HCT116 (cell line): ENCODE measurements at regions not wholly inside any gene's neighbourhood (a gene's known extent, or its start where the extent isn't known, plus 50 kb on each side); places are given as distances from the start of the nearest gene placed in this dataset.

Experiments used
- ATAC-seq: fragments of 200-7000 bp; cut with Tn5 transposase; 2 replicates; pipeline ENCODE4 v1.9.1; 2020; ENCODE audit warnings: mild to moderate bottlenecking, moderate library complexity
- BruUV-seq: library from RNA; stranded (reverse); fragments of 400-500 nt; replicated peaks from 2 replicates; lab custom pipeline; 2021; lab: Mats Ljungman, UMichigan
- CTCF ChIA-PET: fragments of 300-600 bp; sonication (Branson Sonifier 250); formaldehyde crosslinking; loops from one replicate; lab custom pipeline; 2021; ENCODE audit warnings: antibody characterized with exemption; lab: Charles Lee
- POLR2A ChIA-PET: fragments of 300-600, 350-600 bp; sonication (Branson Sonifier 250); formaldehyde crosslinking; loops from one replicate; lab custom pipeline; 2021; ENCODE audit warnings: antibody characterized with exemption; lab: Charles Lee
- RAD21 ChIA-PET, 2 experiments: fragments of 300-600 bp; sonication (Branson Sonifier 250); formaldehyde crosslinking; loops; one replicate each; lab custom pipeline; 2023; ENCODE audit warnings: low total read pairs in 2 of 2; ENCODE audit not compliant: uncharacterized antibody in 2 of 2, unreplicated experiment in 2 of 2, low non-redundant PET in 1 of 2; lab: Charles Lee
- DNase-seq: peaks from one replicate; pipeline ENCODE4 v3.0.0-alpha.2; 2010; ENCODE audit warnings: low read depth, low spot score
- H2AFZ ChIP-seq: fragments of 200-600 bp; shearing (Covaris generic), sonication (generic); 2 replicates; pipeline ENCODE4 v1.6.1; 2017; ENCODE audit warnings: low read depth, mixed run types, mixed read lengths, antibody characterized with exemption, low read length; ENCODE audit not compliant: poor library complexity, severe bottlenecking
- H3K27ac ChIP-seq: 2 replicates; pipeline ENCODE4 v1.5.1; 2012; ENCODE audit warnings: low read depth, low read length
- H3K27me3 ChIP-seq: fragments of 200-600 bp; sonication (generic); 2 replicates; pipeline ENCODE4 v1.6.1; 2016; ENCODE audit warnings: mixed run types, low read length, mixed read lengths; ENCODE audit not compliant: insufficient read depth
- H3K36me3 ChIP-seq, 2 experiments: fragments of 200-500 bp in 1 of 2; fragments of 200-600 bp in 1 of 2; sonication (Bioruptor generic) in 1 of 2; sonication (generic) in 1 of 2; 2 replicates each; pipeline versions ENCODE4 v1.5.1 to v1.6.1; 2014 to 2016; ENCODE audit warnings: low read length in 2 of 2, inconsistent platforms in 1 of 2, mixed read lengths in 1 of 2, mixed run types in 1 of 2; ENCODE audit not compliant: insufficient read depth in 2 of 2, control insufficient read depth in 1 of 2
- H3K4me1 ChIP-seq, 2 experiments: fragments of 200-600 bp in 1 of 2; sonication (generic) in 1 of 2; 2 replicates each; pipeline versions ENCODE4 v1.5.1 to v1.6.1; 2012 to 2017; ENCODE audit warnings: low read length in 2 of 2, inconsistent platforms in 1 of 2, mild to moderate bottlenecking in 1 of 2, mixed read lengths in 1 of 2, mixed run types in 1 of 2, moderate library complexity in 1 of 2; ENCODE audit not compliant: insufficient read depth in 2 of 2, control insufficient read depth in 1 of 2
- H3K4me2 ChIP-seq: fragments of 200-600 bp; sonication (generic); 2 replicates; pipeline ENCODE4 v1.6.1; 2017; ENCODE audit warnings: mixed run types, low read length, mixed read lengths
- H3K4me3 ChIP-seq, 2 experiments: fragments of 200-600 bp in 1 of 2; sonication (generic) in 1 of 2; replicated peaks in 1 of 2; 2 replicates each; pipeline ENCODE4 v1.5.1; 2011 to 2016; ENCODE audit warnings: low read length in 2 of 2, control low read depth in 1 of 2, low read depth in 1 of 2, mild to moderate bottlenecking in 1 of 2, mixed read lengths in 1 of 2, mixed run types in 1 of 2
- H3K79me2 ChIP-seq: fragments of 200-600 bp; sonication (generic); 2 replicates; pipeline ENCODE4 v1.6.1; 2017; ENCODE audit warnings: mild to moderate bottlenecking, mixed run types, low read length, moderate library complexity, mixed read lengths; ENCODE audit not compliant: insufficient read depth
- H3K9ac ChIP-seq: fragments of 200-600 bp; sonication (generic); 2 replicates; pipeline ENCODE4 v1.6.1; 2016; ENCODE audit warnings: low read length, mixed read lengths
- H3K9me2 ChIP-seq: fragments of 200-600 bp; sonication (generic), shearing (Covaris generic); 2 replicates; pipeline ENCODE4 v1.6.1; 2017; ENCODE audit warnings: mixed run types, mild to moderate bottlenecking, moderate library complexity; ENCODE audit not compliant: insufficient read depth
- H3K9me3 ChIP-seq, 2 experiments: fragments of 200-500 bp in 1 of 2; fragments of 200-600 bp in 1 of 2; sonication (Bioruptor generic) in 1 of 2; sonication (generic) in 1 of 2; 2 replicates each; pipeline ENCODE4 v1.6.1; 2014 to 2017; ENCODE audit warnings: low read length in 2 of 2, mixed read lengths in 2 of 2, inconsistent platforms in 1 of 2, low read depth in 1 of 2, mild to moderate bottlenecking in 1 of 2, mixed run types in 1 of 2, moderate library complexity in 1 of 2; ENCODE audit not compliant: control insufficient read depth in 1 of 2, insufficient read depth in 1 of 2
- H4K20me1 ChIP-seq: fragments of 200-600 bp; sonication (generic), shearing (Covaris generic); 2 replicates; pipeline ENCODE4 v1.6.1; 2017; ENCODE audit warnings: mixed run types, mild to moderate bottlenecking, moderate library complexity; ENCODE audit not compliant: insufficient read depth
- CBX3 ChIP-seq: IDR thresholded peaks from 2 replicates; pipeline ENCODE4 v1.6.1; 2012; ENCODE audit warnings: low read depth
- CEBPB ChIP-seq: IDR thresholded peaks from 2 replicates; pipeline ENCODE4 v1.6.1; 2012; ENCODE audit warnings: low read depth
- EZH2 ChIP-seq: fragments of 200-600 bp; sonication (generic); IDR thresholded peaks from 2 replicates; pipeline ENCODE4 v1.6.1; 2017; ENCODE audit warnings: antibody characterized with exemption, mixed run types
- EZH2phosphoT487 ChIP-seq: fragments of 200-600 bp; IDR thresholded peaks from 2 replicates; pipeline ENCODE4 v1.6.1; 2018; ENCODE audit warnings: antibody characterized with exemption, borderline replicate concordance
- JUND ChIP-seq: IDR thresholded peaks from 2 replicates; pipeline ENCODE4 v1.6.1; 2012
- POLR2AphosphoS5 ChIP-seq: IDR thresholded peaks from 2 replicates; pipeline ENCODE4 v1.6.1; 2011; ENCODE audit warnings: mild to moderate bottlenecking, low read depth, low read length, moderate library complexity
- SIN3A ChIP-seq: IDR thresholded peaks from 2 replicates; pipeline ENCODE4 v1.6.1; 2012; ENCODE audit warnings: low read depth
- SRF ChIP-seq: IDR thresholded peaks from 2 replicates; pipeline ENCODE4 v1.6.1; 2012; ENCODE audit warnings: low read depth
- TCF7L2 ChIP-seq: IDR thresholded peaks from 2 replicates; pipeline ENCODE4 v1.7.0; 2011; ENCODE audit warnings: borderline replicate concordance, inconsistent platforms; ENCODE audit not compliant: insufficient read depth, insufficient read length; ENCODE audit errors: extremely low read depth
- ZNF274 ChIP-seq: fragments of 200-500 bp; sonication (Bioruptor generic); IDR thresholded peaks from 2 replicates; pipeline ENCODE4 v1.6.1; 2014; ENCODE audit warnings: mild to moderate bottlenecking, low read depth, low read length, inconsistent platforms
- intact Hi-C: fragments of 100-400 bp; cut with micrococcal nuclease; formaldehyde crosslinking; loops from 2 replicates; pipeline ENCODE4 v1.10.0; 2022
- TF ChIP-seq, protein P1 (sequence below): IDR thresholded peaks from 2 replicates; pipeline ENCODE4 v1.6.1; 2012
- TF ChIP-seq, protein P2 (sequence below): IDR thresholded peaks from 2 replicates; pipeline ENCODE4 v1.6.1; 2012; ENCODE audit warnings: low read depth
- TF ChIP-seq, protein P3 (sequence below): IDR thresholded peaks from 2 replicates; pipeline ENCODE4 v1.6.1; 2011; ENCODE audit warnings: mild to moderate bottlenecking, low read length, moderate library complexity; ENCODE audit not compliant: insufficient replicate concordance; ENCODE audit errors: extremely low read depth
- TF ChIP-seq, protein P4 (sequence below), 3 experiments: fragments of 200-600 bp in 1 of 3; sonication (generic) in 1 of 3; IDR thresholded peaks in 2 of 3; conservative IDR thresholded peaks in 1 of 3; 2 replicates each; pipeline ENCODE4 v1.5.1; 2012 to 2017; ENCODE audit warnings: low read depth in 2 of 3, low read length in 2 of 3, antibody characterized with exemption in 1 of 3, borderline replicate concordance in 1 of 3, control low read depth in 1 of 3, mild to moderate bottlenecking in 1 of 3, mixed read lengths in 1 of 3, mixed run types in 1 of 3, moderate library complexity in 1 of 3; ENCODE audit not compliant: insufficient read depth in 1 of 3

DNA sequence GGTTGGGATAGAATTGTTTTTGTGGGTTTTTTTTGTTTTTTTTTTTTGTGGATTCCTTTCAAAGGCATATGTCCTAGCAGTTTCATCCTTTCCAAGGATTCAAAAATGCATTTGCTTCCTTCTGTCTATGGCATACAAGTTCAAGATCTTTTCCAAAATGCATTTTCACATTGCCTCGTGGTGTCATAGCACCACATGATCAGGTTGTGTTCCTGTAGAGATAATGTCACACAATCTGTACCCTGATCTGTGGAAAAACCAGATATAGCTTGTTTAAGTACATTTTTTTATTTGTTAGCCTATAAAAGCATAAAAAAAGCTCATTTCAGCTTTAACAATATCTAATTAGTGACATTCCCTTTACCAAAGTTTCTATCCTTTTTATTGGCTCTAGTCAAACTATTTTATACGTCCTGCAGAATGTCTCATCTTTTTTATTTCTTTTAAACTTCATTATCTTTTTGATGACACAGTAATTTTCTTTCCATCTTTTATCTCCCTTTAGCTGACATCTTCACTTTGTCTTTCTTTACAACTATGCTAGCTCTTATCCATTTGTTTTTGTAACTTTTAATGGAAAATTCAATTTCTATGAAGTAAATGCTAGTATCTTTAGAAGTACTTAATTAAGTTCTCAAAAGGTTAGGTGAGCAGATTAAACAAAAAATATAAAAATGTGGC is 106.0 kb upstream of the NOVA1 start:
- no peaks in the 10 kb centered on the region for H3K36me3 ChIP-seq
- H3K9me3 ChIP-seq: peaks cover 5 to 15% of the 10 kb centered on the region in 2 experiments; a peak in 2 of 4 replicates
- no peak overlapping the region for H3K4me3 ChIP-seq
- no peak overlapping the region for H3K9ac ChIP-seq
- H4K20me1 ChIP-seq: no peaks in the 10 kb centered on the region
- no peak overlapping the region for H2AFZ ChIP-seq
- RAD21 ChIA-PET: no interaction called here
- intact Hi-C loops: no loop called here
- no peak overlapping the region for H3K4me2 ChIP-seq
- H3K27ac ChIP-seq: no peak overlapping the region
- ATAC-seq: no peak
- TF ChIP-seq JUND (no peak), EZH2phosphoT487 (no peak), CBX3 (no peak), CEBPB (no peak), ZNF274 (no peak), SRF (no peak), SIN3A (no peak), TCF7L2 (no peak), EZH2 (no peak), POLR2AphosphoS5 (no peak)
- TF ChIP-seq, protein P1, sequence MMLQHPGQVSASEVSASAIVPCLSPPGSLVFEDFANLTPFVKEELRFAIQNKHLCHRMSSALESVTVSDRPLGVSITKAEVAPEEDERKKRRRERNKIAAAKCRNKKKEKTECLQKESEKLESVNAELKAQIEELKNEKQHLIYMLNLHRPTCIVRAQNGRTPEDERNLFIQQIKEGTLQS: no peak
- TF ChIP-seq, protein P2, sequence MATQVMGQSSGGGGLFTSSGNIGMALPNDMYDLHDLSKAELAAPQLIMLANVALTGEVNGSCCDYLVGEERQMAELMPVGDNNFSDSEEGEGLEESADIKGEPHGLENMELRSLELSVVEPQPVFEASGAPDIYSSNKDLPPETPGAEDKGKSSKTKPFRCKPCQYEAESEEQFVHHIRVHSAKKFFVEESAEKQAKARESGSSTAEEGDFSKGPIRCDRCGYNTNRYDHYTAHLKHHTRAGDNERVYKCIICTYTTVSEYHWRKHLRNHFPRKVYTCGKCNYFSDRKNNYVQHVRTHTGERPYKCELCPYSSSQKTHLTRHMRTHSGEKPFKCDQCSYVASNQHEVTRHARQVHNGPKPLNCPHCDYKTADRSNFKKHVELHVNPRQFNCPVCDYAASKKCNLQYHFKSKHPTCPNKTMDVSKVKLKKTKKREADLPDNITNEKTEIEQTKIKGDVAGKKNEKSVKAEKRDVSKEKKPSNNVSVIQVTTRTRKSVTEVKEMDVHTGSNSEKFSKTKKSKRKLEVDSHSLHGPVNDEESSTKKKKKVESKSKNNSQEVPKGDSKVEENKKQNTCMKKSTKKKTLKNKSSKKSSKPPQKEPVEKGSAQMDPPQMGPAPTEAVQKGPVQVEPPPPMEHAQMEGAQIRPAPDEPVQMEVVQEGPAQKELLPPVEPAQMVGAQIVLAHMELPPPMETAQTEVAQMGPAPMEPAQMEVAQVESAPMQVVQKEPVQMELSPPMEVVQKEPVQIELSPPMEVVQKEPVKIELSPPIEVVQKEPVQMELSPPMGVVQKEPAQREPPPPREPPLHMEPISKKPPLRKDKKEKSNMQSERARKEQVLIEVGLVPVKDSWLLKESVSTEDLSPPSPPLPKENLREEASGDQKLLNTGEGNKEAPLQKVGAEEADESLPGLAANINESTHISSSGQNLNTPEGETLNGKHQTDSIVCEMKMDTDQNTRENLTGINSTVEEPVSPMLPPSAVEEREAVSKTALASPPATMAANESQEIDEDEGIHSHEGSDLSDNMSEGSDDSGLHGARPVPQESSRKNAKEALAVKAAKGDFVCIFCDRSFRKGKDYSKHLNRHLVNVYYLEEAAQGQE: no peak
- TF ChIP-seq, protein P3, sequence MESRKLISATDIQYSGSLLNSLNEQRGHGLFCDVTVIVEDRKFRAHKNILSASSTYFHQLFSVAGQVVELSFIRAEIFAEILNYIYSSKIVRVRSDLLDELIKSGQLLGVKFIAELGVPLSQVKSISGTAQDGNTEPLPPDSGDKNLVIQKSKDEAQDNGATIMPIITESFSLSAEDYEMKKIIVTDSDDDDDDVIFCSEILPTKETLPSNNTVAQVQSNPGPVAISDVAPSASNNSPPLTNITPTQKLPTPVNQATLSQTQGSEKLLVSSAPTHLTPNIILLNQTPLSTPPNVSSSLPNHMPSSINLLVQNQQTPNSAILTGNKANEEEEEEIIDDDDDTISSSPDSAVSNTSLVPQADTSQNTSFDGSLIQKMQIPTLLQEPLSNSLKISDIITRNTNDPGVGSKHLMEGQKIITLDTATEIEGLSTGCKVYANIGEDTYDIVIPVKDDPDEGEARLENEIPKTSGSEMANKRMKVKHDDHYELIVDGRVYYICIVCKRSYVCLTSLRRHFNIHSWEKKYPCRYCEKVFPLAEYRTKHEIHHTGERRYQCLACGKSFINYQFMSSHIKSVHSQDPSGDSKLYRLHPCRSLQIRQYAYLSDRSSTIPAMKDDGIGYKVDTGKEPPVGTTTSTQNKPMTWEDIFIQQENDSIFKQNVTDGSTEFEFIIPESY: no peak
- TF ChIP-seq, protein P4, sequence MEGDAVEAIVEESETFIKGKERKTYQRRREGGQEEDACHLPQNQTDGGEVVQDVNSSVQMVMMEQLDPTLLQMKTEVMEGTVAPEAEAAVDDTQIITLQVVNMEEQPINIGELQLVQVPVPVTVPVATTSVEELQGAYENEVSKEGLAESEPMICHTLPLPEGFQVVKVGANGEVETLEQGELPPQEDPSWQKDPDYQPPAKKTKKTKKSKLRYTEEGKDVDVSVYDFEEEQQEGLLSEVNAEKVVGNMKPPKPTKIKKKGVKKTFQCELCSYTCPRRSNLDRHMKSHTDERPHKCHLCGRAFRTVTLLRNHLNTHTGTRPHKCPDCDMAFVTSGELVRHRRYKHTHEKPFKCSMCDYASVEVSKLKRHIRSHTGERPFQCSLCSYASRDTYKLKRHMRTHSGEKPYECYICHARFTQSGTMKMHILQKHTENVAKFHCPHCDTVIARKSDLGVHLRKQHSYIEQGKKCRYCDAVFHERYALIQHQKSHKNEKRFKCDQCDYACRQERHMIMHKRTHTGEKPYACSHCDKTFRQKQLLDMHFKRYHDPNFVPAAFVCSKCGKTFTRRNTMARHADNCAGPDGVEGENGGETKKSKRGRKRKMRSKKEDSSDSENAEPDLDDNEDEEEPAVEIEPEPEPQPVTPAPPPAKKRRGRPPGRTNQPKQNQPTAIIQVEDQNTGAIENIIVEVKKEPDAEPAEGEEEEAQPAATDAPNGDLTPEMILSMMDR (IDR thresholded peaks at IDR 0.05 in 2 of 3, conservative IDR thresholded peaks at IDR 0.05 in 1 of 3; ENCODE audit: borderline replicate concordance in 1 of 3, insufficient read depth in 1 of 3, low read depth in 2 of 3, low read length in 2 of 3): no peak
- H3K79me2 ChIP-seq: no peaks in the 10 kb centered on the region
- CTCF ChIA-PET: no interaction called here
- no peaks in the 10 kb centered on the region for H3K9me2 ChIP-seq
- no peaks in the 10 kb centered on the region for H3K27me3 ChIP-seq
- DNase-seq: no peak
- POLR2A ChIA-PET: no interaction called here
- no TSS peak for BruUV-seq
- H3K4me1 ChIP-seq: no peaks in the 10 kb centered on the region
